GM20000 (cell line): ENCODE measurements at regions not wholly inside any gene's neighbourhood (a gene's known extent, or its start where the extent isn't known, plus 50 kb on each side); places are given as distances from the start of the nearest gene placed in this dataset.

ENCODE experiments used
- DNase-seq: peaks from one replicate; pipeline ENCODE4 v3.0.0; 2012; ENCODE audit warnings: low spot score
- CTCF ChIP-seq: IDR thresholded peaks from 2 replicates; pipeline ENCODE4 v1.5.1; 2012; ENCODE audit warnings: mild to moderate bottlenecking, control low read depth; ENCODE audit errors: extremely low read depth, missing control alignments

- DNase-seq: no peak
- TF ChIP-seq CTCF: no peak
Observed at GRCh38 chr9:38255599-38255998, 136.9 kb upstream of the ALDH1B1 start.

- no peak for DNase-seq
- no peak for TF ChIP-seq CTCF
Observed at GRCh38 chr9:38254756-38255155, 137.7 kb upstream of the ALDH1B1 start.

- no peak for DNase-seq
- TF ChIP-seq CTCF: no peak
Observed at GRCh38 chr9:38254151-38254550, 138.4 kb upstream of the ALDH1B1 start.

- DNase-seq: no peak
- no peak for TF ChIP-seq CTCF
Observed at GRCh38 chr9:38253200-38253599, 139.3 kb upstream of the ALDH1B1 start.

GRCh38 chr9:38251036-38251860 is 141.3 kb upstream of the ALDH1B1 start:
- no peak for DNase-seq
- no peak for TF ChIP-seq CTCF

GRCh38 chr9:38250279-38251035 is 142.0 kb upstream of the ALDH1B1 start:
- TF ChIP-seq CTCF: no peak
- no peak for DNase-seq

- DNase-seq: no peak
- TF ChIP-seq CTCF: no peak
Observed at GRCh38 chr9:38249587-38250210, 142.8 kb upstream of the ALDH1B1 start.
